Panc1 (cell line): ENCODE measurements at regions not wholly inside any gene's neighbourhood (a gene's known extent, or its start where the extent isn't known, plus 50 kb on each side); places are given as distances from the start of the nearest gene placed in this dataset.
A peak's percentile ranks its signal among the peaks of the same experiment; 100 is the strongest.

Experiments used
- ATAC-seq: fragments of 200-7000 bp; cut with Tn5 transposase; 2 replicates; pipeline ENCODE4 v1.9.1; 2020; ENCODE audit warnings: mild to moderate bottlenecking, moderate library complexity
- BruUV-seq: library from RNA; stranded (reverse); fragments of 400-500 nt; replicated peaks from 2 replicates; lab custom pipeline; 2021; lab: Mats Ljungman, UMichigan
- CTCF ChIA-PET: fragments of 300-600 bp; sonication (Branson Sonifier 250); formaldehyde crosslinking; loops from one replicate; lab custom pipeline; 2022; ENCODE audit warnings: antibody characterized with exemption; lab: Charles Lee
- POLR2A ChIA-PET: fragments of 300-600 bp; sonication (Branson Sonifier 250); formaldehyde crosslinking; loops from one replicate; lab custom pipeline; 2022; ENCODE audit warnings: antibody characterized with exemption; lab: Charles Lee
- DNase-seq: peaks from one replicate; pipeline ENCODE4 v3.0.0-alpha.2; 2010; ENCODE audit warnings: low read depth, low spot score
- H3K27ac ChIP-seq: 2 replicates; pipeline ENCODE4 v1.5.1; 2011; ENCODE audit warnings: mild to moderate bottlenecking, low read length, inconsistent platforms
- H3K27me3 ChIP-seq: fragments of 200-500 bp; sonication (Bioruptor generic); 2 replicates; pipeline ENCODE4 v1.6.0; 2014; ENCODE audit warnings: low read length, inconsistent platforms; ENCODE audit not compliant: control insufficient read depth, insufficient read depth
- H3K36me3 ChIP-seq: fragments of 200-500 bp; sonication (Bioruptor generic); 2 replicates; pipeline ENCODE4 v1.5.1; 2014; ENCODE audit warnings: inconsistent platforms, mild to moderate bottlenecking, low read length, moderate library complexity; ENCODE audit not compliant: control insufficient read depth, insufficient read depth
- H3K4me1 ChIP-seq: 2 replicates; pipeline ENCODE4 v1.5.1; 2011; ENCODE audit warnings: inconsistent platforms, mild to moderate bottlenecking, low read length, moderate library complexity; ENCODE audit not compliant: control insufficient read depth, insufficient read depth
- H3K4me3 ChIP-seq, 2 experiments: 2 replicates each; pipeline ENCODE4 v1.5.1; 2011 to 2012; ENCODE audit warnings: low read depth in 2 of 2, low read length in 2 of 2, mild to moderate bottlenecking in 2 of 2, inconsistent platforms in 1 of 2, moderate library complexity in 1 of 2
- H3K9me3 ChIP-seq: fragments of 200-500 bp; sonication (Bioruptor generic); 2 replicates; pipeline ENCODE4 v1.5.1; 2014; ENCODE audit warnings: low read depth, mild to moderate bottlenecking, inconsistent platforms, low read length, moderate library complexity; ENCODE audit not compliant: control insufficient read depth, insufficient read depth
- CTCF ChIP-seq: fragments of 450-650 bp; IDR thresholded peaks from 2 replicates; pipeline ENCODE4 v1.5.1; 2017; ENCODE audit warnings: mild to moderate bottlenecking
- POLR2AphosphoS5 ChIP-seq: IDR thresholded peaks from 2 replicates; pipeline ENCODE4 v1.6.1; 2012; ENCODE audit warnings: mild to moderate bottlenecking, low read depth, low read length, moderate library complexity
- REST ChIP-seq, 2 experiments: IDR thresholded peaks; 2 replicates each; pipeline ENCODE4 v1.6.1; 2011 to 2012; ENCODE audit warnings: low read depth in 2 of 2, control low read depth in 1 of 2, low read length in 1 of 2, mild to moderate bottlenecking in 1 of 2, moderate library complexity in 1 of 2; ENCODE audit not compliant: insufficient read depth in 1 of 2
- SIN3A ChIP-seq: IDR thresholded peaks from 2 replicates; pipeline ENCODE4 v1.6.1; 2012; ENCODE audit warnings: low read depth, mild to moderate bottlenecking, low read length, moderate library complexity, borderline replicate concordance; ENCODE audit not compliant: insufficient read depth
- TCF7L2 ChIP-seq: IDR thresholded peaks from 2 replicates; pipeline ENCODE4 v1.6.1; 2011; ENCODE audit warnings: mild to moderate bottlenecking, low read depth, low read length, inconsistent platforms
- in situ Hi-C: cut with HindIII; loops from 2 replicates; pipeline ENCODE4 v1.10.0; 2016; ENCODE audit warnings: low sequenced_read_pairs, low pct_unique_long_range_greater_than_20kb
- intact Hi-C: fragments of 100-400 bp; cut with micrococcal nuclease; formaldehyde crosslinking; loops from one replicate; pipeline ENCODE4 v1.10.0; 2022; ENCODE audit not compliant: unreplicated experiment

- no peaks in the 10 kb centered on the region for H3K9me3 ChIP-seq
- BruUV-seq, result no TSS peak
- POLR2A ChIA-PET, result no interaction called here
- no peaks in the 10 kb centered on the region for H3K36me3 ChIP-seq
- peak overlapping the region; percentile 18 for H3K27ac ChIP-seq
- DNase-seq, result no peak
- H3K4me1 ChIP-seq, result peaks cover 39% of the 10 kb centered on the region
- no peak overlapping the region for H3K4me3 ChIP-seq
- ATAC-seq, result peak; percentile 90
- H3K27me3 ChIP-seq, result no peaks in the 10 kb centered on the region
- in situ Hi-C loops, result no loop called here
- CTCF ChIA-PET, result no interaction called here
- intact Hi-C loops, result no loop called here
- no peak for TF ChIP-seq REST (IDR thresholded peaks at IDR 0.05; ENCODE audit: insufficient read depth in 1 of 2, low read depth in 2 of 2, low read length in 1 of 2)
Observed at GRCh38 chr12:123085730-123086487, 65.0 kb downstream of the PITPNM2 start.

GRCh38 chr12:123085066-123085465 lies 65.8 kb downstream of the PITPNM2 start:
- POLR2A ChIA-PET, result no interaction called here

More at GRCh38 chr12:123085066-123085465, 65.8 kb downstream of the PITPNM2 start:
- DNase-seq (no peak), ATAC-seq (no peak)
- CTCF ChIA-PET, result no interaction called here
- Histone ChIP-seq H3K27me3 (no peaks in the 10 kb centered on the region), H3K9me3 (no peaks in the 10 kb centered on the region), H3K36me3 (no peaks in the 10 kb centered on the region), H3K4me1 (peaks cover 38% of the 10 kb centered on the region), H3K27ac (peak overlapping the region; percentile 19; the same call in 1 of the 2 replicates), H3K4me3 (no peak overlapping the region)
- no peak for TF ChIP-seq TCF7L2
- TF ChIP-seq CTCF, result no peak
- TF ChIP-seq REST (IDR thresholded peaks at IDR 0.05; ENCODE audit: insufficient read depth in 1 of 2, low read depth in 2 of 2, low read length in 1 of 2), result no peak
- TF ChIP-seq SIN3A, result no peak
- TF ChIP-seq POLR2AphosphoS5, result no peak
- in situ Hi-C loops, result no loop called here
- no TSS peak for BruUV-seq
- intact Hi-C loops, result no loop called here
